Calu3 (cell line): ENCODE measurements at regions not wholly inside any gene's neighbourhood (a gene's known extent, or its start where the extent isn't known, plus 50 kb on each side); places are given as distances from the start of the nearest gene placed in this dataset.

ENCODE experiments used
- BruUV-seq: library from RNA; stranded (reverse); fragments of 400-500 nt; replicated peaks from 2 replicates; lab custom pipeline; 2021; lab: Mats Ljungman, UMichigan
- CTCF ChIA-PET: fragments of 300-600 bp; sonication (Branson Sonifier 250); formaldehyde crosslinking; loops from one replicate; lab custom pipeline; 2022; ENCODE audit warnings: antibody characterized with exemption; lab: Charles Lee
- DNase-seq: peaks from one replicate; pipeline ENCODE4 v3.0.0; 2022
- H3K27ac Mint-ChIP-seq: one replicate; pipeline ENCODE4 v1.8.0; 2022; ENCODE audit warnings: mixed read lengths; ENCODE audit not compliant: unreplicated experiment
- H3K27me3 Mint-ChIP-seq: one replicate; pipeline ENCODE4 v1.8.0; 2022; ENCODE audit warnings: mixed read lengths; ENCODE audit not compliant: unreplicated experiment
- H3K36me3 Mint-ChIP-seq: one replicate; pipeline ENCODE4 v1.8.0; 2022; ENCODE audit warnings: mild to moderate bottlenecking, moderate library complexity, mixed read lengths; ENCODE audit not compliant: insufficient read depth, unreplicated experiment
- H3K4me1 Mint-ChIP-seq: one replicate; pipeline ENCODE4 v1.8.0; 2022; ENCODE audit warnings: mild to moderate bottlenecking, low read depth, mixed read lengths; ENCODE audit not compliant: unreplicated experiment
- H3K4me3 Mint-ChIP-seq: one replicate; pipeline ENCODE4 v1.8.0; 2022; ENCODE audit warnings: mild to moderate bottlenecking, low read depth, moderate library complexity, mixed read lengths; ENCODE audit not compliant: unreplicated experiment
- H3K9me3 Mint-ChIP-seq: one replicate; pipeline ENCODE4 v1.8.0; 2022; ENCODE audit warnings: low read depth, mixed read lengths; ENCODE audit not compliant: unreplicated experiment
- intact Hi-C: fragments of 100-400 bp; cut with micrococcal nuclease; formaldehyde crosslinking; loops from one replicate; pipeline ENCODE4 v1.10.0; 2022; ENCODE audit not compliant: unreplicated experiment
- TF ChIP-seq, protein P1 (sequence below): fragments of 200-600 bp; IDR thresholded peaks from one replicate; pipeline ENCODE4 v1.8.0; 2022; ENCODE audit warnings: antibody characterized with exemption; ENCODE audit not compliant: unreplicated experiment

DNA sequence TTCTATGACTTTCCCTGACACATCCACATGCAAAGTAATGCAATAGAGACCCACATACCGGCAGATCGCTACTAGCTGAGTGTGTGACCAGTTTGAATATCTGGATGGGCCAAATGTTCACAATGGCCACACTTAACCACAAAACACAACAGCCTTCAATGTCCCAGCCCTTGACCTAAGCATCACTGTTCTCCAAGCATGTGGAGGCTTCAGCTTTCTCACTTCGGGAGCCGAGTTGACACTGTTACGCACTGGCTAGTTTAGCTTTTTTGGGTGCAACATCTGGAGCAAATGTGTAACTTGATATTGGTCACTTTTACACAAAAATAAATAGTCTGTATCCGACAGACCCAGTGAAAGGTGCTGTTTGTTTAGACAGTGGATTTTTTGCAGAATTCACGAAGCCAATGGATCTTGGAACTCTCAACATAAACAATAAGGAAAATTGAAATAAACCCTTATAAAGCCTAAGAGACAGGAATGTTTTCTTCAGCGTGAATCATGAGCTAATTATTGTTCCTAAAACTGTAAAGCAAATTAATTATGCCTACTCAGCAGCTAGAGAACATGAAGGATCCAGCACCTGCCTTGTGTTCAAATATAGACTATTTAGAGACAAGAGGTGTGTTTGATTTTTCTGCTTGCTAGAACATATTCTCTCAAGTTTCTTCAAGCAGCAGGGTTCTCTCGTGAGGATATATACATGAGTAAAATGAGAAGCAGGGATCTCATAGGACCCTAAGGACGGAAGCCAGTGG, 117.6 kb upstream of the JCAD start:
- Mint-ChIP-seq H3K27ac (no peak overlapping the region), H3K4me1 (no peaks in the 10 kb centered on the region), H3K27me3 (peaks cover 14% of the 10 kb centered on the region), H3K4me3 (no peak overlapping the region), H3K9me3 (no peaks in the 10 kb centered on the region), H3K36me3 (no peaks in the 10 kb centered on the region)
- no TSS peak for BruUV-seq
- TF ChIP-seq, protein P1, sequence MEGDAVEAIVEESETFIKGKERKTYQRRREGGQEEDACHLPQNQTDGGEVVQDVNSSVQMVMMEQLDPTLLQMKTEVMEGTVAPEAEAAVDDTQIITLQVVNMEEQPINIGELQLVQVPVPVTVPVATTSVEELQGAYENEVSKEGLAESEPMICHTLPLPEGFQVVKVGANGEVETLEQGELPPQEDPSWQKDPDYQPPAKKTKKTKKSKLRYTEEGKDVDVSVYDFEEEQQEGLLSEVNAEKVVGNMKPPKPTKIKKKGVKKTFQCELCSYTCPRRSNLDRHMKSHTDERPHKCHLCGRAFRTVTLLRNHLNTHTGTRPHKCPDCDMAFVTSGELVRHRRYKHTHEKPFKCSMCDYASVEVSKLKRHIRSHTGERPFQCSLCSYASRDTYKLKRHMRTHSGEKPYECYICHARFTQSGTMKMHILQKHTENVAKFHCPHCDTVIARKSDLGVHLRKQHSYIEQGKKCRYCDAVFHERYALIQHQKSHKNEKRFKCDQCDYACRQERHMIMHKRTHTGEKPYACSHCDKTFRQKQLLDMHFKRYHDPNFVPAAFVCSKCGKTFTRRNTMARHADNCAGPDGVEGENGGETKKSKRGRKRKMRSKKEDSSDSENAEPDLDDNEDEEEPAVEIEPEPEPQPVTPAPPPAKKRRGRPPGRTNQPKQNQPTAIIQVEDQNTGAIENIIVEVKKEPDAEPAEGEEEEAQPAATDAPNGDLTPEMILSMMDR = no peak
- DNase-seq = no peak
- intact Hi-C loops = no loop called here
- CTCF ChIA-PET = interaction anchor here (0.5 to 1.8 kb wide), 2 partner anchors 10 to 1705 kb away, joined by 3 to 4 read pairs; no protein-coding TSS in a partner anchor

DNA sequence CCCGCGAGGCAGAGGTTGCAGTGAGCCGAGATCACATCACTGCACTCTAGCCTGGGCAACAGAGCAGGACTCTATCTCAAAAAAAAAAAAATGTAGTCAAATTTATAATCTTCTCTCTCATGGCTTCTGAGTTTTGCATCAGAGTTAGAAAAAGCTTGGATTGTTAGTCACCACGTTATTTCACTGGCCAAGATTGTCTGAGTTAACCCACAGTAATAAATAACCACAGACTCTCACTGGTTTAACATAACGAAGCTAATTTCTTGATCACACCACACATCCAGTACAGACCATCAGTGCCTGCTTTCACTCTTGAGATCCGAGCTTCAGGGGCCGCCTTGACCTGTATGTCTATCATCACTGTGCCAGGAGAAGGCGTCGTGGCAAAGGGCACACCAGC, 116.8 kb upstream of the JCAD start:
- H3K4me3 Mint-ChIP-seq = no peak overlapping the region
- DNase-seq = no peak
- H3K36me3 Mint-ChIP-seq = no peaks in the 10 kb centered on the region
- H3K4me1 Mint-ChIP-seq = no peaks in the 10 kb centered on the region
- H3K9me3 Mint-ChIP-seq = no peaks in the 10 kb centered on the region
- H3K27me3 Mint-ChIP-seq = peaks cover 14% of the 10 kb centered on the region
- H3K27ac Mint-ChIP-seq = no peak overlapping the region
- intact Hi-C loops = no loop called here
- TF ChIP-seq, protein P1 = no peak
- CTCF ChIA-PET = no interaction called here
- no TSS peak for BruUV-seq

DNA sequence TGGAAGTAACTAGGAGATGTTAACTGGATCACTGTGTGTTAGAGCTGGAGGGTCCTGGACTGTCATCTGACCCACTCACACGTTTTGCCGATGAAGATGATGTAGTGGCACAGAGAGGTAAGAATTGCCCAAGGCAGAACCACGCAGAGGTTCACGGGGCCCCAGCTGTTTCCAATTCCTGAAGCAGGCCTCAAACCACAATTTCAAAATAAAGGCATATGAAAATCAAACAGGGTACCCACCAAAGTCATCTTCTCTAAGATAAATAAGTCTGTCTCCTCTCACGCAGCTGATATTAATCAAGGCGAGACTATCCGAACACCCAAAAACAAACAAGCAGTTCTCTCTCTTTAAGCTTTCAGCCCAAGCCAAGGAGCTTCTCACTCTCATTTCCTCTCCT, 113.3 kb upstream of the JCAD start:
- H3K27me3 Mint-ChIP-seq = no peaks in the 10 kb centered on the region
- CTCF ChIA-PET = interaction anchor here (1.3 kb wide), 1 partner anchor 9 kb away, joined by 3 read pairs; no protein-coding TSS in a partner anchor
- no peak overlapping the region for H3K27ac Mint-ChIP-seq
- H3K9me3 Mint-ChIP-seq = no peaks in the 10 kb centered on the region
- no TSS peak for BruUV-seq
- intact Hi-C loops = no loop called here
- no peaks in the 10 kb centered on the region for H3K4me1 Mint-ChIP-seq
- TF ChIP-seq, protein P1 = no peak
- DNase-seq = no peak
- H3K4me3 Mint-ChIP-seq = no peak overlapping the region
- no peaks in the 10 kb centered on the region for H3K36me3 Mint-ChIP-seq

DNA sequence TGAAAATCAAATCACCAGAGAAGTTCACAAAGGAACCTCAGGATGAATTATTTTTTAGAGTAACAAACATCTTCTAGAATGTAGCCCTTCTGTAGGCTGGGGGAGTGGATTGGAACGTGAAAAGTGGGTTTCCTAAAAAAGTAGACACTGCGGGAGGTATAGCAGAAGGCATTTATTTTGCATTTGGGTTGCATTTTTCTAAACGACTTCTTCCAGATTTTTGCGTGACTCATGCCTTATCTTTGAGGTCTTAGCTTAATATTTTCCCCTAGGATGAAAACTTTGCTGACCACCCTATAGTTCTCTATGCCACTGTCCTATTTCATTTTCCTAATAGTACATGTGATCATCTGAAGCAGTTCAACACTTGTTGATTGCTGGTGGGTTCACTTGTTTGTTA, 112.7 kb upstream of the JCAD start:
- Mint-ChIP-seq H3K9me3 (no peaks in the 10 kb centered on the region), H3K27me3 (no peaks in the 10 kb centered on the region), H3K36me3 (no peaks in the 10 kb centered on the region), H3K4me1 (no peaks in the 10 kb centered on the region), H3K27ac (no peak overlapping the region), H3K4me3 (no peak overlapping the region)
- intact Hi-C loops = no loop called here
- CTCF ChIA-PET = interaction anchor here (1.3 kb wide), 1 partner anchor 10 kb away, joined by 3 read pairs; no protein-coding TSS in a partner anchor
- DNase-seq = no peak
- TF ChIP-seq, protein P1 = no peak
- no TSS peak for BruUV-seq
